Immature natural killer cell (primary cell): ENCODE measurements at regions not wholly inside any gene's neighbourhood (a gene's known extent, or its start where the extent isn't known, plus 50 kb on each side); places are given as distances from the start of the nearest gene placed in this dataset.
"Not testable (repeated sequence)": the region's sequence is repeated elsewhere in the genome, so short reads cannot be mapped to it uniquely, and the experiment has no call there.

Experiments used
- DNase-seq, 3 donors: peaks; one replicate each; pipeline ENCODE4 v3.0.0; 2022; ENCODE audit warnings: mixed read lengths in 1 of 3
- H3K27ac Mint-ChIP-seq, 6 donors: one replicate each; pipeline ENCODE4 v1.8.0; 2020; ENCODE audit warnings: mixed read lengths in 6 of 6, mild to moderate bottlenecking in 5 of 6, inconsistent platforms in 4 of 6, moderate library complexity in 3 of 6
- H3K27me3 Mint-ChIP-seq, 3 donors: one replicate each; pipeline ENCODE4 v1.8.0; 2020 to 2021; ENCODE audit warnings: low read depth in 3 of 3, mild to moderate bottlenecking in 3 of 3, mixed read lengths in 3 of 3, moderate library complexity in 3 of 3, inconsistent platforms in 1 of 3
- H3K36me3 Mint-ChIP-seq, 3 donors: one replicate each; pipeline ENCODE4 v1.8.0; 2020; ENCODE audit warnings: mixed read lengths in 3 of 3, inconsistent platforms in 2 of 3, mild to moderate bottlenecking in 2 of 3
- H3K4me1 Mint-ChIP-seq, 2 donors: one replicate each; pipeline ENCODE4 v1.8.0; 2020; ENCODE audit warnings: inconsistent platforms in 2 of 2, mild to moderate bottlenecking in 2 of 2, mixed read lengths in 2 of 2, moderate library complexity in 1 of 2
- H3K4me3 Mint-ChIP-seq, 5 donors: one replicate each; pipeline ENCODE4 v1.8.0; 2020; ENCODE audit warnings: mild to moderate bottlenecking in 5 of 5, mixed read lengths in 5 of 5, inconsistent platforms in 3 of 5, moderate library complexity in 3 of 5
- H3K9me3 Mint-ChIP-seq, 6 donors: one replicate each; pipeline ENCODE4 v1.8.0; 2020; ENCODE audit warnings: mild to moderate bottlenecking in 6 of 6, mixed read lengths in 6 of 6, inconsistent platforms in 4 of 6, moderate library complexity in 3 of 6

GRCh38 chr19:29888047-29888446, 54.0 kb upstream of the URI1 start:
- H3K9me3 Mint-ChIP-seq, H3K27me3 Mint-ChIP-seq, H3K36me3 Mint-ChIP-seq, DNase-seq, H3K4me1 Mint-ChIP-seq, H3K27ac Mint-ChIP-seq, H3K4me3 Mint-ChIP-seq: not testable (repeated sequence)

GRCh38 chr19:29889702-29890101, 52.3 kb upstream of the URI1 start:
- no peak overlapping the region for H3K27ac Mint-ChIP-seq

GRCh38 chr19:29890392-29890791, 51.6 kb upstream of the URI1 start:
- Mint-ChIP-seq H3K9me3 (peaks cover 0 to 2% (median 0%) of the 10 kb centered on the region in 6 donors), H3K27me3 (peaks cover 0 to 4% (median 3%) of the 10 kb centered on the region in 3 donors), H3K4me1 (no peaks in the 10 kb centered on the region), H3K4me3 (no peak overlapping the region), H3K27ac (no peak overlapping the region), H3K36me3 (no peaks in the 10 kb centered on the region)
- no peak for DNase-seq

More at GRCh38 chr19:29889702-29890101, 52.3 kb upstream of the URI1 start:
- H3K27me3 Mint-ChIP-seq = peaks cover 0 to 4% (median 3%) of the 10 kb centered on the region in 3 donors
- no peak for DNase-seq
- peaks cover 0 to 2% (median 0%) of the 10 kb centered on the region in 6 donors for H3K9me3 Mint-ChIP-seq
- no peaks in the 10 kb centered on the region for H3K36me3 Mint-ChIP-seq
- no peak overlapping the region for H3K4me3 Mint-ChIP-seq
- no peaks in the 10 kb centered on the region for H3K4me1 Mint-ChIP-seq
